Lung (tissue), 11 donors: ENCODE measurements at regions not wholly inside any gene's neighbourhood (a gene's known extent, or its start where the extent isn't known, plus 50 kb on each side); places are given as distances from the start of the nearest gene placed in this dataset.

Experiments
- ATAC-seq: fragments of 200-7000 bp; cut with Tn5 transposase; one replicate; pipeline ENCODE4 v1.9.1; 2020; ENCODE audit warnings: moderate number of reproducible peaks; ENCODE audit not compliant: insufficient read depth, low FRiP score
- DNase-seq, 3 donors: peaks; one replicate each; pipeline ENCODE4 v3.0.0-alpha.2; 2013 to 2017
- H3K27ac ChIP-seq, 2 donors: one replicate each; pipeline ENCODE4 v1.5.1; 2013; ENCODE audit warnings: mild to moderate bottlenecking in 2 of 2, moderate library complexity in 2 of 2, control low read depth in 1 of 2, inconsistent platforms in 1 of 2, low read depth in 1 of 2, low read length in 1 of 2
- H3K27me3 ChIP-seq, 3 donors: one replicate each; pipeline ENCODE4 v1.5.1; 2013; ENCODE audit warnings: low read length in 2 of 3; ENCODE audit not compliant: control insufficient read depth in 3 of 3, insufficient read depth in 3 of 3
- H3K36me3 ChIP-seq, 4 donors: one replicate each; pipeline ENCODE4 v1.5.1; 2013; ENCODE audit warnings: low read length in 4 of 4, mild to moderate bottlenecking in 1 of 4, moderate library complexity in 1 of 4; ENCODE audit not compliant: control insufficient read depth in 4 of 4, insufficient read depth in 4 of 4
- H3K4me1 ChIP-seq, 5 donors: one replicate each; pipeline ENCODE4 v1.5.1; 2013; ENCODE audit warnings: low read length in 5 of 5, mild to moderate bottlenecking in 2 of 5, moderate library complexity in 1 of 5; ENCODE audit not compliant: control insufficient read depth in 5 of 5, insufficient read depth in 5 of 5
- H3K4me3 ChIP-seq: one replicate; pipeline ENCODE4 v1.5.1; 2013; ENCODE audit warnings: mild to moderate bottlenecking, control low read depth, moderate library complexity
- H3K9ac ChIP-seq, 2 donors: one replicate each; pipeline ENCODE4 v1.5.1; 2013; ENCODE audit warnings: low read length in 2 of 2, control low read depth in 1 of 2; ENCODE audit not compliant: insufficient read depth in 1 of 2
- H3K9me3 ChIP-seq, 4 donors: one replicate each; pipeline ENCODE4 v1.5.1; 2013; ENCODE audit warnings: low read length in 3 of 4, mild to moderate bottlenecking in 1 of 4, moderate library complexity in 1 of 4; ENCODE audit not compliant: control insufficient read depth in 4 of 4, insufficient read depth in 3 of 4
- WGBS, 2 donors: extraction: QIAGEN DNeasy Blood & Tissue Kit; methylation state at CpG; one replicate each; pipeline ENCODE4 v1.1.7; 2013; 5-methylcytosine and 5-hydroxymethylcytosine counted together
- TF ChIP-seq, protein P1 (sequence below): IDR thresholded peaks from 2 replicates; pipeline ENCODE4 v1.5.1; 2012; ENCODE audit warnings: mild to moderate bottlenecking; ENCODE audit errors: control extremely low read depth, extremely low read depth
- donor health status: control.
- donor health status: control.
- donor health status: Bipolar disorder and iron deficiency.
- donor health status: healthy.
- donor health status: DM: yes; HTN: yes; CAD: no.

DNA sequence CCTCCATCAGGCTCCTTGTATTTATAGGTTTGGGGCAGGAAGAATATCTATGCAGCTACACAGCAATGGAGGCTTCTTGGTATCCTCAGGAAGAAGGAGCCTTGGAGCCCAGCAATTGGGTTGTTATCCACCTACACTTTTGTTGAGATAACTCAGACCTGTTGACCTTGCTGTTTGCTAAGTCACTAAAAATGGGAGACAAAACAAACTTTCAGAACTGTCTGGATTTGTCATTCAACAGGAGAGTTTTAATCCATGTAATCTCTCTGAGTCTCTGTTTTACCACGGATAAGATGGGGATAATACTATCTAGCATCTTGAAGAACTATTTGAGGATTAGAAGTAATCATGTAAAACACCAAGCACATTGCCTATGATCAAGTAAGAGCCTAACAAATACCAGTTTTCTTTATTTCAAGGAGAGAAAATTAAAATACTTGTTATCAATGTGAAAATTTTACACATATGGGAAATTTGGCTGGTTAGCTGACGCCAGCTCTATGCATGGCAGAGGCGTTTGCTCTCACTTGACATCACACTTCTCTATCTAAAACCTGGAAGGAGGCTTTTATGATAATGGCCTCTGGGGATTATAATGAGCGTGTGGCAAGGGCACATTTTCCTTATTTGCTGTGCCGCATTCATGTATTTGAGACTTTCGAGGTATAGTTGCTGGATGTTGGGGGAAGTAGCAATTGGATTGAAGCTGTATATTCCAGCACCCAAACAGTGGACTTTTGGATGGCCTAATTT is 215.6 kb downstream of the PDCD6IP start:
- Histone ChIP-seq H3K36me3 (no peaks in the 10 kb centered on the region), H3K27ac (no peak overlapping the region), H3K9ac (no peak overlapping the region), H3K4me3 (no peak overlapping the region), H3K4me1 (peaks cover 0 to 2% (median 0%) of the 10 kb centered on the region in 5 donors), H3K9me3 (no peaks in the 10 kb centered on the region), H3K27me3 (no peaks in the 10 kb centered on the region)
- ATAC-seq (no peak), DNase-seq (no peak)
- TF ChIP-seq, protein P1, sequence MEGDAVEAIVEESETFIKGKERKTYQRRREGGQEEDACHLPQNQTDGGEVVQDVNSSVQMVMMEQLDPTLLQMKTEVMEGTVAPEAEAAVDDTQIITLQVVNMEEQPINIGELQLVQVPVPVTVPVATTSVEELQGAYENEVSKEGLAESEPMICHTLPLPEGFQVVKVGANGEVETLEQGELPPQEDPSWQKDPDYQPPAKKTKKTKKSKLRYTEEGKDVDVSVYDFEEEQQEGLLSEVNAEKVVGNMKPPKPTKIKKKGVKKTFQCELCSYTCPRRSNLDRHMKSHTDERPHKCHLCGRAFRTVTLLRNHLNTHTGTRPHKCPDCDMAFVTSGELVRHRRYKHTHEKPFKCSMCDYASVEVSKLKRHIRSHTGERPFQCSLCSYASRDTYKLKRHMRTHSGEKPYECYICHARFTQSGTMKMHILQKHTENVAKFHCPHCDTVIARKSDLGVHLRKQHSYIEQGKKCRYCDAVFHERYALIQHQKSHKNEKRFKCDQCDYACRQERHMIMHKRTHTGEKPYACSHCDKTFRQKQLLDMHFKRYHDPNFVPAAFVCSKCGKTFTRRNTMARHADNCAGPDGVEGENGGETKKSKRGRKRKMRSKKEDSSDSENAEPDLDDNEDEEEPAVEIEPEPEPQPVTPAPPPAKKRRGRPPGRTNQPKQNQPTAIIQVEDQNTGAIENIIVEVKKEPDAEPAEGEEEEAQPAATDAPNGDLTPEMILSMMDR, result no peak
- 87 to 95% methylated on average over 6 of the region's 6 CpGs for WGBS, 2 donors

DNA sequence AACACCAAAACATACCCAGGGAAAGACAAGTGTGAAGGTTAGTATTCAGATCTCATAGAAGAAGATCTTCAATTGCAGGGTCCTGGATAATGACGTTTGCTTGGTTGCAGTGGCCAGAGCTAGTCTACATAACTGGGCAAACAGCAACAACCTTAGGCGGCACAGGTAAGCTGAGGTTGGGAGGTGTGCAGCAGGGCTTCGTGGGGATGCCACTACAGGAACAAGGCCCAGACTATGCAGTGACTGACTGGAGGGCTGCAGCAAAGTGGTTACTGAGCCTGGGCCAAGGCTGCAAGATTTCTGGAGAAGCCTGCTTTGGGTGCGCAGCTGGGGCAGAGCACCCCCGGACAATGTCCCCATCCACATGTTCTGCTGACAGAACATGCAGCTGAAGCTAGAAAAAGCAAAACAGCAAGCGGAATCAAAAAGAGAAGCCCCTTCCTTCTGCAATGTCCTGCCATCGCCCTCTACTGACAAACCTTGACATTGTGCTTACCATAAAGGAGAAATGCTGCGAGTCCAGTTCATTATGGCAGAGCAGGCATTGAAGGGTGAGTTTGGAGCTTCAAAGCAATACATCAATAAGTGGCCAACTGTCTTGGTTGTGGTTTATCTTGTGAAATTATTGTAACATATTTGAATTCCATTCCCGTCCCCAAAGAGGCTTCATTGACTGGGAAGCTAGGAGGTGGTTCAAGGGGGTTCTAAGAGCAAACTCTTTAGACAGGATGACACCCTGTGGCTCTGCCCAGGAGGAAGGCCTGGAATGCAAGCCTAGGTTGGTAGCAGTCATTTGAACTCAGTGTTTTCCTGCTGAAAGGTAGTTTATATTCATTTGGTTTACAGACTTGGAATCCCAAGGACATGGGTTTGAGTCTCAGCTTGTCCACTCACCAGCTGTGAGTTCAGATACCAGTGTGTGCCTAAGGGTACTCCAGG is 217.0 kb downstream of the PDCD6IP start:
- Histone ChIP-seq H3K9ac (no peak overlapping the region), H3K4me3 (no peak overlapping the region), H3K27ac (no peak overlapping the region), H3K27me3 (no peaks in the 10 kb centered on the region), H3K4me1 (peaks cover 0 to 2% (median 0%) of the 10 kb centered on the region in 5 donors), H3K36me3 (no peaks in the 10 kb centered on the region), H3K9me3 (no peaks in the 10 kb centered on the region)
- WGBS, 2 donors, result 78 to 84% methylated on average over 9 of the region's 9 CpGs
- peak in 1 of 3 donors; percentile 4 for DNase-seq
- TF ChIP-seq, protein P1, result no peak
- ATAC-seq, result no peak

DNA sequence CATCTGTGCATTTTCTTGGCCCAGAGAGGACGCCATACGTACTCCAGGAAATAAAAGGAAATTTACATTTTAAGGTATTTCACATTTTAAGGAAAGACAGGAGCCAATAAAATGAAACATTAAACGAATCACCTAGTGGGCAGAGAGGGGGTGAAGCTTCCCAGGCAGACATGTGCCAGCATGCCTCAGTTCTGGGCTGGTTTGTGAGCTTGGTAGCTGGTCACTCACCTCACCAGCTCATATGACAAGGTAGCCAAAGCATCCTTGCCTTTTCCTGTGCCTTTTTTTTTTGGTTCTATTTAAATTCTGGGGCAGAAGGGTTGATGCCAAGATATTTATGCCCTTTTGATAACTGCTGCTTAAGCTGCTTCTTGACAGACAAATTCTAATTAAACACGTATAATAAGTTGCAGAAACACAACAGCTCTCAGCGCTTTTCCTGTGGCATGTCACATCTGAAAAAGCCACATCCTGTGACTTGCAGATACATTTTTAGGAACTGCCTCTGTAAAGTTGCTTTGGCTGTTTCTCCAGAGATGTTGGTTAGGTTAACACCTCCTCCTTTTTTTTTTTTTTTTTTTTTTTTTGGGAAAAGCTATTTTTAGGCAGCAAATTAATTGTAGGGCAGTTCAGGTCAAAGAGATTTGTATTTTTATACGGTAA is 218.6 kb downstream of the PDCD6IP start:
- Histone ChIP-seq H3K4me3 (no peak overlapping the region), H3K9ac (no peak overlapping the region), H3K36me3 (no peaks in the 10 kb centered on the region), H3K9me3 (no peaks in the 10 kb centered on the region), H3K27ac (no peak overlapping the region), H3K27me3 (no peaks in the 10 kb centered on the region), H3K4me1 (no peaks in the 10 kb centered on the region)
- DNase-seq, result no peak
- TF ChIP-seq, protein P1, result no peak
- no peak for ATAC-seq
- WGBS, 2 donors, result 28 to 48% methylated on average over 6 of the region's 6 CpGs
